Inferior parietal cortex (tissue), 1 donor: ENCODE measurements at regions not wholly inside any gene's neighbourhood (a gene's known extent, or its start where the extent isn't known, plus 50 kb on each side); places are given as distances from the start of the nearest gene placed in this dataset.

ENCODE experiments used
- DNase-seq: peaks from one replicate; pipeline ENCODE4 v3.0.0-alpha.2; 2016; ENCODE audit errors: extremely low spot score

- no peak for DNase-seq
Measured at GRCh38 chrX:57848857-57849256, 61.4 kb downstream of the ZXDA start.

DNA sequence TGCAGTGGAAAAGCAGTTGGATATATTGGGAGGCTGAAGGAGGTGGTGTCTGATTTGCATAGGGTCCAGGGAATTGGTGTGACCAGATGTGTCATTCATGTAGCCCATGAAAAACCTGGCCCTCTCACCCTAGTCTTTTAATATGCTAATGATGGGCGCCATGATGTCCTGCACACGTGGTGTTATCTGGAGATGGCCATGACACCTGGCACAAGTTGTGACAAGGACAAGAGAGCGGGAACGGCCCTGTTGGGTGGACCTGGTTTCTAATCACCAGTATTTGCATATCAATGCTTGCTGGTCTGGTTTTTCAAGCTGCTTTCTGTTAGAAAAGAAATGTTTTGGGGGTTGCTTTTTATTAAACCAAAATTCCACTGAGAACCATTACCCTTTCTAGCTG lies 87.4 kb downstream of the ZXDA start:
- DNase-seq = no peak

DNA sequence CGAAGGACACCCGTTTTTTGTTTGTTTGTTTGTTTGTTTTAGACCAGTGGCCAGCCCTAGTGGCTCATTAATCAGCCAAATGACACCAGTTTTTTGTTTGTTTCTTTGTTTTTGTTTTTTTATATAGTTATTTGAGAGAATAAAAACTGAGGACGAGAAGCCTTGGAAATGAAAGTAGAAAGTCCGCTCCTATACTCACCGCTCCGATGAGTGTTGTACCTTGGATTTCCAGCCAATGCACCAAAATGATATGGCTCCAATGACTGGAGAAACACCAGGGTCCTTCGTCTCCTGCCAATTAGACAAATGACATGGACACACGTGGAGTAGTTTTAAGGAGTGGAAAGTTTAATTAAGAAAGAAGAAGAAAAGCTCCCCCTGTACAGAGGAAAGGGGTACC lies 87.9 kb downstream of the ZXDA start:
- no peak for DNase-seq

GRCh38 chrX:57821703-57822387 lies 88.4 kb downstream of the ZXDA start:
- DNase-seq = peak; percentile 73

DNA sequence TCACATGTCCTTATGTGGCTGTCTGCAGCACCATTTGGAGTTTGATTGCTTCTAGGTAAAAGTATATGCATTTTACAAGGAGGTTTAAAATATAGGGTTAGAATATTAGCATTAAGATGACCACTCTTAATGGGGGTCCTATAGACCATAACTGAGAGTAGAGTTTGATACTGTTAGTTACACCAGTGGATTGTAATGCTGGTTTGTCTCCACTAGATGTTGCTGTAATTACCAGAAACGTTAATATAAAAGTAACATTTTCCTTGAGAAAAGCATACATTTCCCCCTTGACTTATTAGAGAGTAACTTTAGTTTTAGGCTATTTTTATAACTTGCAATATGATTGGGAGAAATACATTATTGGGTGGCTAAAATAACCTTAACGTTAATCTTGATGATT lies 93.0 kb downstream of the ZXDA start:
- no peak for DNase-seq

- DNase-seq = no peak
Measured at GRCh38 chrX:57772637-57773036, 92.6 kb upstream of the NLRP2B start.

DNA sequence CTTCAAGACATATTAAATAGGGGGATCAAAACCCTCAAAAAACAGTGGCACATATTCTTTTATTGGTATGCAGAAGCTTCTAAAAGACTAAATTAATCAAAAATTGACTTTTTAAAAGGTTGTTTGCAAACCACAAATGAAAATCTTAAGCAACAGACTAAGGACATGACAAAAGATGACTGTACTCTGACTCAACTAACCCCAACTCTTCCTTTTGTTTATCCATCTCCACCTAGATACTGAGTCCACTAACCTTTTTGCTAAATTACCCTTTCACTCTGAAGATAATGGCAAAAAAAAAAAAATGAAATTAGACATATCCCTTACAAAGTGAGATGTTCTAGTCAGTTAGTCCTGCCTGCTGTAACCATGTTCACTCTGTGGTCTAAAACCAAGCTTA lies 91.6 kb upstream of the NLRP2B start:
- DNase-seq = no peak

DNA sequence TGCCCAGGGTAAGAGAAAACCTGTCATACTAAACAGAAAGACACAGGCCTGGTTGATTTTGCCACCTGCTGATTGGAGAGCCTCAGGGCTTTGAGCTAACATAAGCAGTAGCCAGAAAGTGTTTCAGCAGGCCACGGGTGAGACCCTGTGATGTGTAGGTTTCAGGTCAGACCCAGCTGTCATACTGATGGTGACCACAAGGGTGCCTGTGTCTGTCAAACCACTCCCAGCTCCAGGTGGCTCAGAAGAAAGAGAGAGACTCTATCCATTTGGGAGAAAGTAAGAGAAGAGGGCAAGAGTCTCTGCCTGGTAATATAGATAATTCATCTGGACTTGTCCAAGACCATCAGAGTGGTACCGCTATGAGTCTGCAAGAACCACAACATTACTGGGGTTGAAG lies 72.8 kb upstream of the NLRP2B start:
- no peak for DNase-seq

GRCh38 chrX:57741107-57741506 lies 61.0 kb upstream of the NLRP2B start:
- no peak for DNase-seq

GRCh38 chrX:57737881-57738280 lies 57.8 kb upstream of the NLRP2B start:
- no peak for DNase-seq
